HG02610 (cell line): ENCODE measurements at regions not wholly inside any gene's neighbourhood (a gene's known extent, or its start where the extent isn't known, plus 50 kb on each side); places are given as distances from the start of the nearest gene placed in this dataset.
"Not testable (repeated sequence)": the region's sequence is repeated elsewhere in the genome, so short reads cannot be mapped to it uniquely, and the experiment has no call there.

Experiments used
- ATAC-seq: cut with Tn5 transposase; IDR thresholded peaks from one replicate; pipeline ENCODE4 v1.9.1; 2021; ENCODE audit warnings: mild to moderate bottlenecking, moderate library complexity; ENCODE audit not compliant: unreplicated experiment

DNA sequence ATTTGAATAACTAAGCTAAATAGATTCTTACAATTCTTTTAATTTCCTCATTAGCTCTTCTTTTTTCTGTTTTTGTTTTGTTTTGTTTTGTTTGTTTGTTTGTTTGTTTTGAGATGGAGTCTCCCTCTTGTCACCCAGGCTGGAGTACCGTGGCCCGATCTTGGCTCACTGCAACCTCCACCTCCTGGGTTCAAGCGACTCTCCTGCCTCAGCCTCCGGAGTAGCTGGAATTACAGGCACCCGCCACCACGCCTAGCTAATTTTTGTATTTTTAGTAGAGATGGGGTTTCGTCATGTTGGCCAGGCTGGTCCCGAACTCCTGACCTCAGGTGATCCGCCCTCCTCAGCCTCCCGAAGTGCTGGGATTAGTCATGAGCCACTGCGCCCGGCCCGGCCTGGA lies 70.7 kb upstream of the ZNF658 start:
- not testable (repeated sequence) for ATAC-seq

DNA sequence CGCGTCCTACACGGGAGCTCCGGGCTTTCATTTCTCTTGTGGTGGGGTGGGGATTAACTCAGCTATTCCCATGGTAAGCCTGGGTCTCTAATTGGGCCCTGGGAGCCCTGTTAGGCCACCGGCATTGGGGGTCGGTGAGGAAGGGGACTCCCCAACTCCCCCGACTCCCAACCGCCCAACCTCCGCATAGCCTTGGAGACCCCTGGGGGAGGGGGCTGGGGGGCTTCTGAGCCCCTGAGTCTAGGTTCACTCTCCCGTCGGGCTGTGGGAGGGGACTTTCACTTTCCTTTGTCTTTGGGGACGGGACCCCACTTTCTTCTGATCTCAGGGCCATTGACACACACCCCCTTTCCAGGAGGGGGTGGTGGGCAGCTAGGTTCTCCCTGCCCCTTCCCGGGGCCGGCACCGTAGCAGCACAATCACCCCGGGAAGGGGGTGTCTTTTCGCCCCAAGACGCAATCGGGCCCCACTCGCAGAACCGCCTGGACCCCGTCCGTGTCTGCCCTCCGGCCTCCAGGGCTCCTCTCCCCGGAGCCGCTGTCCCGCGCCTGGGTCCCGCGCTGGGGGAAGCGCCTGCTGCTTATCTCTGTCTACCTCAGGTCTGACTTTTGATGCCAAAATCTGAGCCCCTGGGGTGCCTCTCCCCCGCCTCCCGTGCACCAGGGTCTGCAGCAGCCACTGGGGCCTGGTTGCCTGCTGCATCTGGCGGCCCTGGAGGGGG lies 69.6 kb upstream of the ZNF658 start:
- not testable (repeated sequence) for ATAC-seq

GRCh38 chr9:66832222-66832621 lies 68.3 kb upstream of the ZNF658 start:
- not testable (repeated sequence) for ATAC-seq

- not testable (repeated sequence) for ATAC-seq
Measured at GRCh38 chr9:66837242-66837937, 63.1 kb upstream of the ZNF658 start.
